Coronary artery (tissue), 2 donors: ENCODE measurements at regions not wholly inside any gene's neighbourhood (a gene's known extent, or its start where the extent isn't known, plus 50 kb on each side); places are given as distances from the start of the nearest gene placed in this dataset.

Source experiments
- DNase-seq: peaks from one replicate; pipeline ENCODE4 v3.0.0-alpha.2; 2017; ENCODE audit warnings: low spot score
- H3K27ac ChIP-seq, 2 donors: fragments of 200-600 bp; sonication (generic); one replicate each; pipeline ENCODE4 v1.5.1; 2016 to 2019
- H3K4me3 ChIP-seq: fragments of 200-600 bp; sonication (generic); 2 replicates; pipeline ENCODE4 v1.5.1; 2016; ENCODE audit warnings: mild to moderate bottlenecking, moderate library complexity
- CTCF ChIP-seq: fragments of 200-600 bp; sonication (generic); IDR thresholded peaks from one replicate; pipeline ENCODE4 v1.5.1; 2019; ENCODE audit warnings: antibody characterized with exemption

- DNase-seq = no peak
- no peak overlapping the region for H3K4me3 ChIP-seq
- H3K27ac ChIP-seq = no peak overlapping the region
- TF ChIP-seq CTCF = no peak
Measured at GRCh38 chr16:52976539-52977167, 76.0 kb downstream of the CHD9NB start.

GRCh38 chr16:52967744-52968143 lies 85.0 kb downstream of the CHD9NB start:
- H3K4me3 ChIP-seq = no peak overlapping the region
- no peak for DNase-seq

DNA sequence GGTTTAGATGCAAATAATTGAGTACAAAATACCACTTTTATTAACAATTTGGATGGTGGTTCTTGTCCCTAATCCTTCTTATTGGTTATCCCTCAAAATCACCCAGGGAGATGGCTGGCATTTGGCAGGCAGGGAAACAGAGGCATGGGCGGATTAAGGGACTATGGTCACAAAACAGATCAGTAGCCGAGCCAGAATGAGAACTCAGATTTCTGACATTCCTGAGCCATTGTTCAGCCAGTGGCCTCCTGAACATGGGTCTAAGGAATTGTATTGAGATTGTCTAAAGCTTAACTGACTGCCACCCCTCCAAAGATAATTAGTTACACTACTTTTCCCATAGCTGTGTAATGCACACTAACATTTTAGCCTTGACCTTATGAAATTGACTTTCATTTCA lies 88.4 kb downstream of the CHD9NB start:
- Histone ChIP-seq H3K27ac (no peak overlapping the region), H3K4me3 (no peak overlapping the region)
- no peak for TF ChIP-seq CTCF
- DNase-seq = no peak

More at GRCh38 chr16:52967744-52968143, 85.0 kb downstream of the CHD9NB start:
- no peak for TF ChIP-seq CTCF
- no peak overlapping the region for H3K27ac ChIP-seq

GRCh38 chr16:52963855-52964242 lies 88.8 kb downstream of the CHD9NB start:
- TF ChIP-seq CTCF = no peak
- no peak for DNase-seq
- Histone ChIP-seq H3K4me3 (no peak overlapping the region), H3K27ac (no peak overlapping the region)

GRCh38 chr16:52963212-52963854 lies 89.4 kb downstream of the CHD9NB start:
- H3K27ac ChIP-seq = no peak overlapping the region
- no peak for TF ChIP-seq CTCF
- no peak for DNase-seq
- H3K4me3 ChIP-seq = no peak overlapping the region

DNA sequence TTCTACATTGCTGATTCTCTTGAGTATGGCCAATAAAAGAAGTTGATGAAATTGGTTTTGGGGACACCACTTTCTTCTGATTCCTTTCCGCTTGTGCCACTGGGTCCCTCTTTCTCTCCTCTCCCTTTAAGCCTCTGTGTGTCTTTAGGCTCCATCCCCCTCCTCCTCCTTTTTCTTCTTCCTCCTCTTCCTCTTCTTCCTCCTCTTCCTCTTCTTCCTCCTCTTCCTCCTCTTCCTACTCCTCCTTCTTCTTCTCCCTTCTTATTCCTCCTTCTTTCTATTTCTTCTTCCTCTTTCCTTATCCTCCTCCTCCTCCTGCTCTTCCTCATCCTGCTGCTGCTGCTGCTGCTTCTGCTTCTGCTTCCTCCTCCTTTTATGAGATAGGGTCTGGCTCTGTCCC lies 93.7 kb downstream of the CHD9NB start:
- DNase-seq = no peak
- no peak for TF ChIP-seq CTCF
- H3K27ac ChIP-seq = no peak overlapping the region
- no peak overlapping the region for H3K4me3 ChIP-seq

- H3K4me3 ChIP-seq = no peak overlapping the region
- no peak overlapping the region for H3K27ac ChIP-seq
- no peak for DNase-seq
- TF ChIP-seq CTCF = no peak
Measured at GRCh38 chr16:52957199-52957598, 95.5 kb downstream of the CHD9NB start.
